Left lung (tissue), 4 donors: ENCODE measurements at regions not wholly inside any gene's neighbourhood (a gene's known extent, or its start where the extent isn't known, plus 50 kb on each side); places are given as distances from the start of the nearest gene placed in this dataset.

Experiments
- ATAC-seq: fragments of 200-7000 bp; cut with Tn5 transposase; one replicate; pipeline ENCODE4 v1.9.1; 2020; ENCODE audit warnings: moderate library complexity
- DNase-seq, 4 donors: peaks; one replicate each; pipeline ENCODE4 v3.0.0-alpha.2; 2013 to 2020
- H3K27ac ChIP-seq, 2 donors: fragments of 200-600 bp; sonication (generic) in 1 of 2; one replicate each; pipeline versions ENCODE4 v1.5.0 to v1.8.0; 2020 to 2021
- H3K27me3 ChIP-seq, 2 donors: fragments of 200-600 bp; sonication (generic) in 1 of 2; one replicate each; pipeline versions ENCODE4 v1.5.0 to v1.8.0; 2020 to 2021
- H3K36me3 ChIP-seq, 2 donors: fragments of 200-600 bp; sonication (generic) in 1 of 2; one replicate each; pipeline versions ENCODE4 v1.5.0 to v1.8.0; 2020 to 2021
- H3K4me1 ChIP-seq, 2 donors: fragments of 200-600 bp; one replicate each; pipeline ENCODE4 v1.8.0; 2021
- H3K4me3 ChIP-seq, 2 donors: fragments of 200-600 bp; sonication (generic) in 1 of 2; one replicate each; pipeline versions ENCODE4 v1.5.0 to v1.8.0; 2020 to 2021; ENCODE audit warnings: mild to moderate bottlenecking in 1 of 2
- H3K9me3 ChIP-seq, 2 donors: fragments of 200-600 bp; sonication (generic) in 1 of 2; one replicate each; pipeline versions ENCODE4 v1.5.0 to v1.8.0; 2020 to 2021
- CTCF ChIP-seq, 2 donors: fragments of 200-600 bp; sonication (generic) in 1 of 2; IDR thresholded peaks; one replicate each; pipeline versions ENCODE4 v1.5.0 to v1.8.0; 2021; ENCODE audit warnings: antibody characterized with exemption in 2 of 2
- intact Hi-C, 2 donors: fragments of 100-400 bp; cut with DNase I; formaldehyde crosslinking; loops; one replicate each; pipeline versions ENCODE4 v1.11.2 to v1.14.2; 2022
- donor health status: DM: no; HTN: yes; CAD: no.
- donor health status: DM: no; HTN: no; CAD: no.

DNA sequence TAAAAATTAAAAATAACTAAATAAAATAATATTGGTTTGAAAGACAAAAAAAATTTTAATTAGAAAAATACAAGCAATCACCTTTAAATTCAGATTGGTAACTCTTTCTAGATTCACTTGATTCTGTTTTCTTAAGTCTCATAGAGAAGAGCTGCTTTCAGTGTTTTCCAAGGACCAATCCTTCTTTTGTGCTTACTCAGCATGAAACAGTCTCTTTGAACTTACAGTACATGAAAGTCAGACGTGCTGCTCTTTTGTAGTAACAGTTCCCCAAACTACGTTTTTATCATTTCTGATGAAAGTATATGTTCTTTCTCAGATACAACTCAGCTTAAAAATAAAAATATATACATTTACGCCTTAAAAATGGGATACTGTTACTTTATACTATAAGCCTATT lies 171.9 kb upstream of the CCDC54 start:
- peaks cover 4 to 12% of the 10 kb centered on the region in 2 donors for H3K4me1 ChIP-seq
- intact Hi-C loops = no loop called here
- ATAC-seq (no peak), DNase-seq (no peak)
- no peak overlapping the region for H3K4me3 ChIP-seq
- no peak for TF ChIP-seq CTCF (IDR thresholded peaks at IDR 0.05)
- H3K36me3 ChIP-seq = no peaks in the 10 kb centered on the region
- no peaks in the 10 kb centered on the region for H3K27me3 ChIP-seq
- no peaks in the 10 kb centered on the region for H3K9me3 ChIP-seq
- H3K27ac ChIP-seq = no peak overlapping the region

- peaks cover 4 to 12% of the 10 kb centered on the region in 2 donors for H3K4me1 ChIP-seq
- no peaks in the 10 kb centered on the region for H3K27me3 ChIP-seq
- H3K27ac ChIP-seq = no peak overlapping the region
- peak; percentile 29 for TF ChIP-seq CTCF (IDR thresholded peaks at IDR 0.05)
- no peak for DNase-seq
- no peak overlapping the region for H3K4me3 ChIP-seq
- H3K9me3 ChIP-seq = no peaks in the 10 kb centered on the region
- ATAC-seq = peak; percentile 37
- no peaks in the 10 kb centered on the region for H3K36me3 ChIP-seq
- intact Hi-C loops = no loop called here
These were observed 171.1 kb upstream of the CCDC54 start for GRCh38 chr3:107206141-107206540.

DNA sequence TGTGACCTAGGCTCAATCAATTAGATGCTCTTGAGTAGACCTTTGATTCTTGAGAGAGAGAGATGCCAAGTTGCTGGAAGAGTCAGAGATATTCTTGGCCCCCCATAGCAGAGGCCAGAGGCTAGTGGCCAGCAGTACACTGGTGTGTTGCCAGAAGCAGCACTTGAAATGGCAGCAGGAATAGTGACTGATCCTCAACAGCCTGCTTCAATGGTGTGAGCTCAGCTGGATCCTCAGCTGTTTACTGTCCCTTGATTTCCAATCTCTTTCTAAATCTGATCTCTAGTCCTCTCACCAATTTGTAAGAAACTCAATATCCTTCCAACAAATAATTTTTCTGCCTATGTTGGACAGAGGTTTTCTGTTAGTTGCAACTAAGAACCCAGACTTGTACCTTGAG lies 170.3 kb upstream of the CCDC54 start:
- peak overlapping the region in 1 of 2 donors; percentile 54 for H3K27ac ChIP-seq

DNA sequence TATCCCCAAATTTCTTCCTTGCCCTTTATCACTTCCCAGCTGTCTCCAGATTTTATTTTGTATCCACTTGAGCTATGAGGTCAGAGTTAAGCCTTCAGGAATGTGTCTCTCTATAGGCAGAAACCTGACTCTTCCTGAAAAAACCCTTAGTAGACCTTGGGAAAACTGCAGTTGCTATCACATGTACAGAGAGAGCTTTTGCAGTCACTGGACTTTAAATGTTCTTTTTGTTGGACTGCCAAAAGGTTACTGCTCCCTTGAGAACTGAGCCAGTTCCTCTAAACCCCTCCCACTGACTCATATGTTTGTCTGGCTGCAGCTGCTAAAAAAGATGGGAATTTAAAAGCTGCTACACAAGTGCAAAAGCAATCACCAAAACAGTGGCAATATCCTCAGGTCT lies 169.1 kb upstream of the CCDC54 start:
- Histone ChIP-seq H3K27ac (peak overlapping the region; percentile 37 to 54), H3K4me3 (no peak overlapping the region), H3K4me1 (peaks cover 4 to 12% of the 10 kb centered on the region in 2 donors), H3K27me3 (no peaks in the 10 kb centered on the region), H3K36me3 (no peaks in the 10 kb centered on the region), H3K9me3 (no peaks in the 10 kb centered on the region)
- intact Hi-C loops = no loop called here
- peak in 2 of 4 donors; percentile 75 to 83 for DNase-seq
- peak; percentile 91 for ATAC-seq
- no peak for TF ChIP-seq CTCF (IDR thresholded peaks at IDR 0.05)

More for the DNA sequence above, 170.3 kb upstream of the CCDC54 start:
- DNase-seq (no peak), ATAC-seq (no peak)
- intact Hi-C loops = no loop called here
- no peaks in the 10 kb centered on the region for H3K36me3 ChIP-seq
- no peaks in the 10 kb centered on the region for H3K27me3 ChIP-seq
- peaks cover 4 to 12% of the 10 kb centered on the region in 2 donors for H3K4me1 ChIP-seq
- no peak overlapping the region for H3K4me3 ChIP-seq
- TF ChIP-seq CTCF (IDR thresholded peaks at IDR 0.05) = no peak
- H3K9me3 ChIP-seq = no peaks in the 10 kb centered on the region

DNA sequence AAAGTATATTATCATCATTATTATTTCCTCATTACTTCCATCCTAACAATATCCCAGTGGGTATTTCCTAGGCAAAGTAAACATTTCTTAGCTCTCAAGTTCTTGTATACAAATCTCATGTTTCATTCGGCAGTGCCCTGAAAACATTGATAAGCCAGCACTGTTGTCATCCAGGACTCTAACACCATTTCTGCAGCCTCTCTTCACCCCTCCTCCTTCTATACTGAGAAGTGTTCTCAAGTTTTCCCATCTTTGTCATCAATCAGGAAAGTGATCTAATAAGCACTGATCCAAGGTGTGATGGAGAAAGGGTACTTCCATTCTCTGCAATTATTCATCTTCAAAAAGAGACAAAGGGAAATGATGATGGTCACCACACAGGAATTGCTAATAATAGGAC lies 168.4 kb upstream of the CCDC54 start:
- peak overlapping the region in 1 of 2 donors; percentile 54 for H3K27ac ChIP-seq
- ATAC-seq (no peak), DNase-seq (no peak)
- H3K9me3 ChIP-seq = no peaks in the 10 kb centered on the region
- intact Hi-C loops = no loop called here
- H3K36me3 ChIP-seq = no peaks in the 10 kb centered on the region
- H3K4me3 ChIP-seq = no peak overlapping the region
- no peaks in the 10 kb centered on the region for H3K27me3 ChIP-seq
- TF ChIP-seq CTCF (IDR thresholded peaks at IDR 0.05) = no peak
- peaks cover 4 to 12% of the 10 kb centered on the region in 2 donors for H3K4me1 ChIP-seq
